DOHH2 (cell line): ENCODE measurements at regions not wholly inside any gene's neighbourhood (a gene's known extent, or its start where the extent isn't known, plus 50 kb on each side); places are given as distances from the start of the nearest gene placed in this dataset.

Experiments used
- CTCF ChIP-seq: fragments of 200-600 bp; sonication (generic); IDR thresholded peaks from one replicate; pipeline ENCODE4 v1.5.1; 2014; ENCODE audit warnings: antibody characterized with exemption, mild to moderate bottlenecking, low read depth, low read length; ENCODE audit not compliant: poor library complexity, severe bottlenecking
- EZH2phosphoT487 ChIP-seq: fragments of 200-600 bp; sonication (generic); IDR thresholded peaks from 2 replicates; pipeline ENCODE4 v1.6.1; 2017; ENCODE audit warnings: borderline replicate concordance, mild to moderate bottlenecking, antibody characterized with exemption, low read length, moderate library complexity, mixed read lengths

- no peak for TF ChIP-seq CTCF
- no peak for TF ChIP-seq EZH2phosphoT487
Observed at GRCh38 chr5:100722657-100723056, 180.4 kb downstream of the ST8SIA4 start.
